ENCODE measurements at regions not wholly inside any gene's neighbourhood (a gene's known extent, or its start where the extent isn't known, plus 50 kb on each side); places are given as distances from the start of the nearest gene placed in this dataset.
"Not testable (repeated sequence)": the region's sequence is repeated elsewhere in the genome, so short reads cannot be mapped to it uniquely, and the experiment has no call there.

- H3F3A ChIP-seq (ENCODE audit: insufficient read depth, low read length) = no peaks in the 10 kb centered on the region
- no peak for DNase-seq
- H3K4me3 ChIP-seq (ENCODE audit: low read length) = no peak overlapping the region
- no peaks in the 10 kb centered on the region for H3K4me1 ChIP-seq (ENCODE audit: low read length)
- no peak overlapping the region for H3K9ac ChIP-seq (ENCODE audit: low read length)
- H3K27ac ChIP-seq (ENCODE audit: low read length) = no peak overlapping the region
- no peaks in the 10 kb centered on the region for H3K9me3 ChIP-seq (replicated peaks; ENCODE audit: insufficient read depth, low read length)
- no peaks in the 10 kb centered on the region for H3K27me3 ChIP-seq (replicated peaks; ENCODE audit: insufficient read depth, low read length)
- H2AFZ ChIP-seq (ENCODE audit: low read length) = no peak overlapping the region
- no peaks in the 10 kb centered on the region for H3K9me2 ChIP-seq (replicated peaks; ENCODE audit: insufficient read depth, low read length)
- no peaks in the 10 kb centered on the region for H3K79me2 ChIP-seq (ENCODE audit: low read length)
- no peaks in the 10 kb centered on the region for H3K36me3 ChIP-seq (replicated peaks; ENCODE audit: insufficient read depth, low read length)
- no peaks in the 10 kb centered on the region for H4K20me1 ChIP-seq (ENCODE audit: insufficient read depth, low read length)
- H3K4me2 ChIP-seq (ENCODE audit: low read depth, low read length) = no peak overlapping the region
- no peak for TF ChIP-seq EZH2 (optimal IDR thresholded peaks at IDR 0.05; ENCODE audit: low read depth, low read length)
- no peak for TF ChIP-seq EZH2phosphoT487 (IDR thresholded peaks at IDR 0.05; ENCODE audit: low read length)
- no peak for TF ChIP-seq CTCF (IDR thresholded peaks at IDR 0.05; ENCODE audit: low read length)
Measured at GRCh38 chr9:78406933-78407332, 110.0 kb downstream of the PSAT1 start.

GRCh38 chr9:78407636-78408312 is 110.8 kb downstream of the PSAT1 start:
- TF ChIP-seq EZH2phosphoT487 (IDR thresholded peaks at IDR 0.05; ENCODE audit: low read length) (no peak), EZH2 (optimal IDR thresholded peaks at IDR 0.05; ENCODE audit: low read depth, low read length) (no peak), CTCF (IDR thresholded peaks at IDR 0.05; ENCODE audit: low read length) (no peak)
- Histone ChIP-seq H3K27ac (ENCODE audit: low read length) (no peak overlapping the region), H3K4me1 (ENCODE audit: low read length) (no peaks in the 10 kb centered on the region), H4K20me1 (ENCODE audit: insufficient read depth, low read length) (no peaks in the 10 kb centered on the region), H2AFZ (ENCODE audit: low read length) (no peak overlapping the region), H3K4me2 (ENCODE audit: low read depth, low read length) (no peak overlapping the region), H3F3A (ENCODE audit: insufficient read depth, low read length) (no peaks in the 10 kb centered on the region), H3K79me2 (ENCODE audit: low read length) (no peaks in the 10 kb centered on the region), H3K9me3 (replicated peaks; ENCODE audit: insufficient read depth, low read length) (no peaks in the 10 kb centered on the region), H3K27me3 (replicated peaks; ENCODE audit: insufficient read depth, low read length) (no peaks in the 10 kb centered on the region), H3K4me3 (ENCODE audit: low read length) (no peak overlapping the region), H3K9ac (ENCODE audit: low read length) (no peak overlapping the region), H3K36me3 (replicated peaks; ENCODE audit: insufficient read depth, low read length) (no peaks in the 10 kb centered on the region), H3K9me2 (replicated peaks; ENCODE audit: insufficient read depth, low read length) (no peaks in the 10 kb centered on the region)
- no peak for DNase-seq

GRCh38 chr9:78408388-78408787 is 111.5 kb downstream of the PSAT1 start:
- TF ChIP-seq CTCF (IDR thresholded peaks at IDR 0.05; ENCODE audit: low read length) (no peak), EZH2 (optimal IDR thresholded peaks at IDR 0.05; ENCODE audit: low read depth, low read length) (no peak), EZH2phosphoT487 (IDR thresholded peaks at IDR 0.05; ENCODE audit: low read length) (no peak)
- H3K9ac ChIP-seq (ENCODE audit: low read length) = no peak overlapping the region
- no peaks in the 10 kb centered on the region for H3K79me2 ChIP-seq (ENCODE audit: low read length)
- no peaks in the 10 kb centered on the region for H3K27me3 ChIP-seq (replicated peaks; ENCODE audit: insufficient read depth, low read length)
- H3K9me3 ChIP-seq (replicated peaks; ENCODE audit: insufficient read depth, low read length) = no peaks in the 10 kb centered on the region
- no peaks in the 10 kb centered on the region for H3K36me3 ChIP-seq (replicated peaks; ENCODE audit: insufficient read depth, low read length)
- no peak overlapping the region for H3K27ac ChIP-seq (ENCODE audit: low read length)
- H3K4me2 ChIP-seq (ENCODE audit: low read depth, low read length) = no peak overlapping the region
- no peaks in the 10 kb centered on the region for H3K4me1 ChIP-seq (ENCODE audit: low read length)
- H4K20me1 ChIP-seq (ENCODE audit: insufficient read depth, low read length) = no peaks in the 10 kb centered on the region
- no peak overlapping the region for H2AFZ ChIP-seq (ENCODE audit: low read length)
- no peak for DNase-seq
- no peaks in the 10 kb centered on the region for H3K9me2 ChIP-seq (replicated peaks; ENCODE audit: insufficient read depth, low read length)
- H3K4me3 ChIP-seq (ENCODE audit: low read length) = no peak overlapping the region
- H3F3A ChIP-seq (ENCODE audit: insufficient read depth, low read length) = no peaks in the 10 kb centered on the region

GRCh38 chr9:78409928-78410510 is 113.1 kb downstream of the PSAT1 start:
- H3K4me2 ChIP-seq (ENCODE audit: low read depth, low read length); H4K20me1 ChIP-seq (ENCODE audit: insufficient read depth, low read length); H3K27ac ChIP-seq (ENCODE audit: low read length); H3K27me3 ChIP-seq (replicated peaks; ENCODE audit: insufficient read depth, low read length); H3F3A ChIP-seq (ENCODE audit: insufficient read depth, low read length); H3K79me2 ChIP-seq (ENCODE audit: low read length); DNase-seq; H3K4me1 ChIP-seq (ENCODE audit: low read length); H3K36me3 ChIP-seq (replicated peaks; ENCODE audit: insufficient read depth, low read length); H3K9me2 ChIP-seq (replicated peaks; ENCODE audit: insufficient read depth, low read length); H3K9me3 ChIP-seq (replicated peaks; ENCODE audit: insufficient read depth, low read length); H3K9ac ChIP-seq (ENCODE audit: low read length); H2AFZ ChIP-seq (ENCODE audit: low read length); H3K4me3 ChIP-seq (ENCODE audit: low read length): not testable (repeated sequence)
